DMS53 treated with DMSO at 0.1 percent for 48 hours (cell line): ENCODE measurements at regions not wholly inside any gene's neighbourhood (a gene's known extent, or its start where the extent isn't known, plus 50 kb on each side); places are given as distances from the start of the nearest gene placed in this dataset.
"Not testable (repeated sequence)": the region's sequence is repeated elsewhere in the genome, so short reads cannot be mapped to it uniquely, and the experiment has no call there.

ENCODE experiments used
- DNase-seq: peaks from one replicate; lab custom pipeline; 2025; ENCODE audit not compliant: unreplicated experiment; lab: John Stamatoyannopoulos, UW

GRCh38 chr4:97027728-97028410, 1115.4 kb downstream of the STPG2 start:
- DNase-seq = no peak

GRCh38 chr4:97028785-97029184, 1114.5 kb downstream of the STPG2 start:
- DNase-seq = no peak

DNA sequence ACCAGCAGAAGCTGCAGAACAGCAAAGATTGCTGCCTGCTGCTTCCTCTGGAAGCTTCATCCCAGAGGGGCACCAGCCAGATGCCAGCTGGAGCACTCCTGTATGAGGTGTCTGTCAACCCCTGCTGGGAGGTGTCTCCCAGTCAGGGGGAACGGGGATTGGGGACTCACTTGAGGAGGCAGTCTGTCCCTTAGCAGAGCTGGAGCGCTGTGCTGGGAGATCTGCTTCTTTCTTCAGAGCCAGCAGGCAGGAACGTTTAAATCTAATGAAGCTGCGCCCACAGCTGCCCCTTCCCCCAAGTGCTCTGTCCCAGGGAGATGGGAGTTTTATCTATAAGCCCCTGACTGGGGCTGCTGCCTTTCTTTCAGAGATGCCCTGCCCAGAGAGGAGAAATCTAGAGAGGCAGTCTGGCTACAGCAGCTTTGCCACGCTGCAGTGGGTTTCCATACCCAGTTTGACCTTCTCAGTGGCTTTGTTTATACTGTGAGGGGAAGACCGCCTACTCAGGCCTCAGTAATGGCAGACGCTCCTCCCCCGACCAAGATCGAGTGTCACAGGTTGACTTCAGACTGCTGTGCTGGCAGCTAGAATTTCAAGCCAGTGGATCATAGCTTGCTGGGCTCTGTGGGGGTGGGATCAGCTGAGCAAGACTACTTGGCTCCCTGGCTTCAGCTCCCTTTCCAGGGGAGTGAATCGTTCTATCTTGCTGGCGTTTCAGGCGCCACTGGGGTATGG, 1105.7 kb downstream of the STPG2 start:
- not testable (repeated sequence) for DNase-seq

GRCh38 chr4:97038146-97038516, 1105.1 kb downstream of the STPG2 start:
- no peak for DNase-seq

DNA sequence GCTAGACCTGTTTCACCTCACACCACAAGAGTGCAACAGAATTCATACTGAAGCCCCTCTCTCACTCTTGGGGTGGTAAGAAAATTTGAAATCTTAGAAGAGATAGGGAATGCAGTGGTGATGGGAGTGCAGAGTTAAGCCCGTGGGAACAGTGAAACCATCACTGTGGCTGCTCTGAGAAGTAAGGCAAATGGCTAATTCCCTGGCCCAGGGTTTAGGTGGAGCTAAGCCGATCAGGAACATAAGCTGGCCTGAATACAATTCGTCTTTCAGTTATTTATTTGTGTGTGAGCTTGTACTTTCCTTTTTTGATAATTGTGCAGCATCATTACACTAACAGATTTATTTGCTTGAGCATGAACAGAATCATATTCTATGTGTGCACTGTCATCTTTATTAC, 1070.6 kb downstream of the STPG2 start:
- DNase-seq = no peak

DNA sequence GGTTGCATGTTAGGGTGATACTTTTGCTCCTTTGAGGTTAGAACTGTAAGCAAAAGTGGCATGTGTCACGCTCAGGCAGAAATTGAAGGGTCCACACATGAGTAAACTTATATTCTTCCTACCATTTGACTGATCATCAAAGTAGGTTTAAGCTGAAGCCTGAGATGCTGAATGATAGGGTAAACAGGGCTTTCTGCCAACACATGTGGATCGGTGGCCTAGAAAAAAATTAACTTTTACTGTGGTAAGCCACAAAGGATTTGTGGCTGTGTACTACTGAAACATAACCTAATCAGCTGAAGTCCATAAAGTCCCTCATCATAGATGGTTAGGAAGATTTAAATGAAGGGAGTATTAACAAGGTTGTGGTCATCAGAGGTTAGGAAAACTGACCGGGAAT, 1070.1 kb downstream of the STPG2 start:
- DNase-seq = no peak

DNA sequence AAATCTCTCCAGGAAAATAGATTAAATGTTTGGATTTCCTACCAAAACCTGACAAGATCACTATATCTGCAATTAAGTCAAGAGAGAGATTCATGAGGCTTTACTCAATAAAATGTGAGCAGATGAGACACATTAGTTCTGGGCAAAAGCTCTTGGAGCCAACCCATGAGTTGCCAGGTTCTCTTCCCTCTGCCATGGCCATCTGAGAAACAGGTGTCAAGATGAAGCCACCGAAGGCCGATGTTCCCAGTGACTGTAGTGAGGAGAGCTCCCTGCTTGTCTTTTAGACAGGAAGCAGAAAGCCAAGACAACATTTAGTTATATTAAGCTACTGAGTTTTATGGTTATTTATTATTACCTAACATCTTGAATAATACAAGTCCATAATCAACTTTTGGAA, 1068.7 kb downstream of the STPG2 start:
- DNase-seq = no peak

DNA sequence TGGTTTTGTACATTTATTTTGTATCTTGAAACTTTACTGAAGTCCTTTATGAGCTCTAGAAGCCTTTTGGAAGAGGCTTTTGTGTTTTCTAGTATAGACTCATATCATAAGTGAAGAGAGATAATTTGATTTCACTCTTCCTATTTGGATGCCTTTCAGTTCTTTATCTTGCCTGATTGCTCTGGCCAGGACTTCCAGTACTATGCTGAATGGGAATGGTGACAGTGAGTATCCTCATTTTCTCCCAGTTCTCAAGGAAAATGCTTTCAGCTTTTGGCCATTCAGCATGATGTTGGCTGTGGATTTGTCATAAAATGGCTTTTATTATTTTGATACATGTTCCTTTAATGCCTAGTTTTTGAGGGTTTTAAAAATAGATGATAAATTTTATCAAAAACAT, 1061.3 kb downstream of the STPG2 start:
- no peak for DNase-seq

GRCh38 chr4:97097036-97097435, 1046.2 kb downstream of the STPG2 start:
- DNase-seq = not testable (repeated sequence)

DNA sequence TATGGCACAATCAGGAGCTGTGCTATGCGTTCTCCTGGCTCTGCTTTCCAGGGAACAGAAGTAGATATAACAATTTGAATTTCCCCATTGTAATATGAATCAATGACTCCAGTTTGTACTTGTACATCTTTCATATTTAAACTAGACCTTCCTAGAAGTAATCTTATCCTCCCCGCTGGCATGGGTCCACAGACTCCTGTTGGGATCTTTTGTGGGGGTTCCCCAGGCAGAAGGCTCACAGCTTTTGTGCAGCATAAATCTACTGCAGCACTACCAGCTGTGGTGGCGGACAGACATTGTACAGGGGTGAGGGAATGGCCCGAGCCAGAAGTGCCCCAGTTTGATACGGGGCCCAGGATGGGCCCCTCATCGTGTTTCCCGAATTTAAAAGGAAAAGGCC, 1042.1 kb downstream of the STPG2 start:
- DNase-seq = not testable (repeated sequence)

DNA sequence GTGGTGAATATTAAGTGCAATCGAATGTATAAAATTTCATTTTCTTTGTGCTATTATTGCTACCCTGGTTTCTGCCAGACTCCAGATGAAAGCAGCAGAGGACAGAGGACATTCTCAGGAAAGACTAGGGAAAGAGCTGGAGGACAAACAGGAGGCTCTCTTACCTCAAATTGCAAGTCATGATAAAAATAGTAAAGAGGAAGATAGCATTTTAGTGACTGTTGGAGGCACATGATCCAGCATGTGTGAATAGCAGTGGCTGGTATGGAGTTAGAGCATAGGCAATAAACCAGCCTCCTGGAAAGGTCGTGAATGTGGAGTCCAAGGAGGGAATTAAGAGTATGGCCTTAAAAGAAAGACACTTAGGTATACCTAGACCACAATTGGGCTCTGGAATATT, 1040.0 kb downstream of the STPG2 start:
- no peak for DNase-seq

- DNase-seq = no peak
Observed at GRCh38 chr4:97104006-97104405, 1039.3 kb downstream of the STPG2 start.

DNA sequence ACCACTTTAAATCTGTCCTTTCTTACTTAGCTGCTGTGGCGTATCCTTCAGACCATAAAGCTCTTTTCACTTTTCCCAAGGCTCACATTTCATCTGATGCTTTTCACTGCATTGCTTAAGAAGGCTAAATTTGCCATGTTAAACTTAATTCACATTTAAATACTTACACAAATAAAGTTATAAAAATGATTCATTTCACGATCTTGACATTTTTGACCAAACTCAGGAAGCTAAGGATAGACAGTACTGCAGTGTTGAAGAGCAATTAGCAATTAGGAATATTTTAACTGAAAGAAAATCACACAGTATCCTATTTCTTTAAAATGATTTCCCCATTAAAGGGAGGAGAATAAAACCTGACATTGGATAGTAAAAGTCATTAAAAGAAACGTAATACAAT, 1038.6 kb downstream of the STPG2 start:
- DNase-seq = no peak

DNA sequence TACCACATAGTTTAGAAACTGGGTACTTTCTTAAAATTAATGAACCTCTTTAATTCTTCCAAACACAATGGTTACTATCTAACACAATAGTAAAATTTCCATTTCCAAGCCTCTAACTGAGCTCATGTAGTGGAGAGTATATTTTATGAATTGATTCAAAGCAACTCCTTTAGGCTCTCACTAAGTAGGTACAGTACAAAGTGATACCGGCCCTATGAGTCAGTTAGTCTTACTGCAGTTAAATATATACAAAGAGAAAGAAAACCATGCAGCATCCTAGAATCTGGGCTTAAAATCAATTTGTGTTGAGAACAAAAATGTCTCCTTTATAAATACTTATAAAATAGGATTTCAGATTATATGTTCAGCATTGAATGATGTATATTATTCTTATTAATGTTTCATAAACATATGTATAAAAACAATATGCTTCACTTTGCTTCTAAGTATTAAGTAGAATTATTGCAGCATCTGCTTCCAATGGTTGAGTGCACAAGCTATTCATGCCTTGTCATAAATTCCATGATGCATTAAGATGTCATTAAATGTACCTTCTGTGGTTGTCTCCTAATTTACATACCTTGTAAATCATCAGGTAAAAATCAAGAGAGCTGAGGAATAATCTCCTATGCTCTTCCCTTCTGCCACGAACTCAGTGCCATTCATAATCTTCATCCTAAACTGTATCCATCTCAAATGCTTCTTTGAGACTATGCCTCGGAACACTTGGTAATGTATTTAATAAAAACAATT, 1037.8 kb downstream of the STPG2 start:
- DNase-seq = no peak

GRCh38 chr4:97106161-97106560, 1037.1 kb downstream of the STPG2 start:
- DNase-seq = no peak

DNA sequence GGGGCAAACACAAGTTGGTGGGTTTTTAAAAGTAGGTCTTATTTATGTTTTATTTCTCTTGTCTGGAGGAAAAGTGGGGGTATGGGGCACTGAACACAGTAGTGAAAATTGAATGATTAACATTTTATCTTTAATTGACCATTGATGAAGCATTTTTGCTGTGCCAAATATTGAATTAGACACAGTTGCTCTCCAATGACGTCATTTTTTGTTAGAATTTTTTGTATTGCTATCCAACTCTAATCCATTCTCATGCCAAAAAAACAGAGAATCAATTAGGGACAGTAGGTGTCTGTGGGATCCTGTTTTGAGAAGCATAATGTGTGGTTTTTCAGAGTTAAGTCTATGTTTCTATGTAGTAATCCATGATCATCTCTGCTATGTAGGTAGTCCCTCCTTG, 1032.8 kb downstream of the STPG2 start:
- no peak for DNase-seq

GRCh38 chr4:97116511-97116910, 1026.8 kb downstream of the STPG2 start:
- DNase-seq = no peak

GRCh38 chr4:97121493-97121892, 1021.8 kb downstream of the STPG2 start:
- no peak for DNase-seq

- no peak for DNase-seq
Observed at GRCh38 chr4:97123573-97123972, 1019.7 kb downstream of the STPG2 start.

DNA sequence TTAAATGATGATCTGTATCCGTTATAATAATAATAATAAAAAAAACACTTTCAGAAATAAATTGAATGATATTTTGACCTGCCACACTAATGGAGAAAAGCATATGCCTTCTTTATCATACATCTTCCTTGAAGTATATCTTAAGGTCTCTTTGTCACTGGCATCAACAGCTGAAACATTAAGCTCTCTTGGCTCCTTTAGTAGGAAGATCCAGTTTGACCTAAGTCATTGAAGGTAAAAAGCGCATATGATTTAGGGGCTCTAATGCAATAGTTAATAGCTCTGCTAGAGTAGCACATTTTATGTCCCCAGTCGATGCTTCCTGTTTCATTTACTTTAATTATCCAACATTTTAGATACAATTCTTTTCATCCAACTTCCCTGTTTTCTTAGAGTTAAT, 1010.8 kb downstream of the STPG2 start:
- no peak for DNase-seq

DNA sequence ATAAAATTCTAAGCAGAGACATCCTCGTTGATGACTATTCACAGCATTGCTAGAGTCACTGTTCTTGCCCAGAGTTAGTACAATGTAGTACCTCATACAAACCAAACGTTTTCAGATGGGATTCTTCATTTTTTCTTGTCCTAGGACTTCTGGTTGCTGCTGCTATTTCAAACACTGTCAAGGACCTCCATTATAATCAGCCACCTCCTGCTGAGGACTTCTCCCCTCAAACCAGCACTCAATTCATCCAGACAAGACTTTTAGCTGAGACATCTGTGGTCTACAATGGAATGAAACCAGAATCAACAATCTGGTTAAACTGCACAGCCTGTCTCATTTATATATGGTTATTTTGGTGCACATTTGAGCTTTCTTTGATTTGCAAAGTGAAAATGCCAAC, 1008.8 kb downstream of the STPG2 start:
- DNase-seq = no peak

DNA sequence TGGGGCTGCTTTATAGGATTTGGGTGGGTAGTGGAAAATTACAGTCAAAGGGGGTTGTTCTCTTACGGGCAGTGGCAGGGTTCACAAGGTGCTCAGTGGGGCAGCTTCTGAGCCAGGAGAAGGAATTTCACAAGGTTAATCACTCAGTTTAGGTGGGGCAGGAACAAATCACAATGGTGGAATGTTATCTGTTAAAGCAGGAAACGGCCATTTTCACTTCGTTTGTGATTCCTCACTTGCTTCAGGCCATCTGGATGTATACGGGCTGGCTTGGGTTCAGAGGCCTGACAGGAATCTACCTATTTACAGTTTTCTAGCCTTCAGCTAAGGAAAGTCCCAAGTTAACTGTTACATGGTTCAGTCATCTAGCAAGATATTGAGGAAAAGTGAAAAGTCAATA, 1003.5 kb downstream of the STPG2 start:
- no peak for DNase-seq
